HEK293T (cell line): ENCODE measurements at regions not wholly inside any gene's neighbourhood (a gene's known extent, or its start where the extent isn't known, plus 50 kb on each side); places are given as distances from the start of the nearest gene placed in this dataset.

Source experiments
- FOXA1 ChIP-seq: fragments of 450-650 bp; IDR thresholded peaks from 2 replicates; pipeline ENCODE4 v1.6.1; 2016; ENCODE audit warnings: mild to moderate bottlenecking
- SP1 ChIP-seq: fragments of 450-650 bp; IDR thresholded peaks from 2 replicates; pipeline ENCODE4 v1.6.1; 2017

DNA sequence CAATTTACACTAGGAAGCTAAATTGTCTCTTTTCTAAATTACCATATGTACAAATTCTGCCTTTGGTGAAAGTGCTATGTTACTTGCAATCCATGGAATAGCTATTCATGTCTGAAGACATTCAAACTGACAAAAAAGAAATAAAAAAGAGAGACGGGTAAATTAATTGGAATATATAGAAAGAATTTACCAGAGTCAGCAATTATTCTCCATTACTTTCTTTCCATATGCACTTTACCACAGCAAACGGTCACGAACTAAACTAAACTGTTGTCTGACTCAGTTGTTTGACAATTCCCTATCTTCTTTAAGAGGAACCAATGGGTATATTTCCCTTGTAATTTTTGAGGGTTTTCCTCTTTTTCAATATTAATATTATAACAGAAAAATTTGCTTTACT, 85.7 kb downstream of the HOXA1 start:
- TF ChIP-seq FOXA1 (no peak), SP1 (no peak)
